ENCODE measurements at regions not wholly inside any gene's neighbourhood (a gene's known extent, or its start where the extent isn't known, plus 50 kb on each side); places are given as distances from the start of the nearest gene placed in this dataset.

GRCh38 chr20:23255106-23255505, 95.5 kb upstream of the NXT1 start:
- no peak for TF ChIP-seq CTCF (IDR thresholded peaks at IDR 0.05; ENCODE audit: insufficient read depth, low read length, poor library complexity, severe bottlenecking)

GRCh38 chr20:23254505-23254904, 96.1 kb upstream of the NXT1 start:
- H3K36me3 ChIP-seq (ENCODE audit: control insufficient read depth, insufficient read depth, low read length): no peaks in the 10 kb centered on the region
- H3K27me3 ChIP-seq (replicated peaks; ENCODE audit: control insufficient read depth, insufficient read depth, low read length): peaks cover under 1% of the 10 kb centered on the region
- TF ChIP-seq CTCF (IDR thresholded peaks at IDR 0.05; ENCODE audit: insufficient read depth, low read length, poor library complexity, severe bottlenecking): no peak
- no peak for DNase-seq (ENCODE audit: extremely low read depth, insufficient read length)
- H3K4me3 ChIP-seq (replicated peaks; ENCODE audit: low read depth, low read length): no peak overlapping the region

More at GRCh38 chr20:23255106-23255505, 95.5 kb upstream of the NXT1 start:
- H3K36me3 ChIP-seq (ENCODE audit: control insufficient read depth, insufficient read depth, low read length): no peaks in the 10 kb centered on the region
- DNase-seq (ENCODE audit: extremely low read depth, insufficient read length): no peak
- H3K4me3 ChIP-seq (replicated peaks; ENCODE audit: low read depth, low read length): no peak overlapping the region
- H3K27me3 ChIP-seq (replicated peaks; ENCODE audit: control insufficient read depth, insufficient read depth, low read length): no peaks in the 10 kb centered on the region; the same call in 1 of the 2 replicates

- DNase-seq (ENCODE audit: extremely low read depth, insufficient read length): no peak
- no peak for TF ChIP-seq CTCF (IDR thresholded peaks at IDR 0.05; ENCODE audit: insufficient read depth, low read length, poor library complexity, severe bottlenecking)
- Histone ChIP-seq H3K27me3 (replicated peaks; ENCODE audit: control insufficient read depth, insufficient read depth, low read length) (peaks cover 2% of the 10 kb centered on the region), H3K36me3 (ENCODE audit: control insufficient read depth, insufficient read depth, low read length) (no peaks in the 10 kb centered on the region), H3K4me3 (replicated peaks; ENCODE audit: low read depth, low read length) (no peak overlapping the region)
Measured at GRCh38 chr20:23254034-23254433, 96.6 kb upstream of the NXT1 start.

GRCh38 chr20:23253524-23253923, 97.1 kb upstream of the NXT1 start:
- no peak for DNase-seq (ENCODE audit: extremely low read depth, insufficient read length)
- no peak overlapping the region for H3K4me3 ChIP-seq (replicated peaks; ENCODE audit: low read depth, low read length)
- H3K27me3 ChIP-seq (replicated peaks; ENCODE audit: control insufficient read depth, insufficient read depth, low read length): peaks cover 2% of the 10 kb centered on the region
- TF ChIP-seq CTCF (IDR thresholded peaks at IDR 0.05; ENCODE audit: insufficient read depth, low read length, poor library complexity, severe bottlenecking): no peak
- H3K36me3 ChIP-seq (ENCODE audit: control insufficient read depth, insufficient read depth, low read length): no peaks in the 10 kb centered on the region

- no peak for TF ChIP-seq CTCF (IDR thresholded peaks at IDR 0.05; ENCODE audit: insufficient read depth, low read length, poor library complexity, severe bottlenecking)
- no peaks in the 10 kb centered on the region for H3K36me3 ChIP-seq (ENCODE audit: control insufficient read depth, insufficient read depth, low read length)
- H3K4me3 ChIP-seq (replicated peaks; ENCODE audit: low read depth, low read length): no peak overlapping the region
- DNase-seq (ENCODE audit: extremely low read depth, insufficient read length): no peak
- H3K27me3 ChIP-seq (replicated peaks; ENCODE audit: control insufficient read depth, insufficient read depth, low read length): peaks cover 2% of the 10 kb centered on the region
Measured at GRCh38 chr20:23251779-23252178, 98.8 kb upstream of the NXT1 start.

- TF ChIP-seq CTCF (IDR thresholded peaks at IDR 0.05; ENCODE audit: insufficient read depth, low read length, poor library complexity, severe bottlenecking): no peak
- Histone ChIP-seq H3K36me3 (ENCODE audit: control insufficient read depth, insufficient read depth, low read length) (no peaks in the 10 kb centered on the region), H3K27me3 (replicated peaks; ENCODE audit: control insufficient read depth, insufficient read depth, low read length) (peaks cover 2% of the 10 kb centered on the region), H3K4me3 (replicated peaks; ENCODE audit: low read depth, low read length) (no peak overlapping the region)
- DNase-seq (ENCODE audit: extremely low read depth, insufficient read length): no peak
Measured at GRCh38 chr20:23249541-23249940, 101.0 kb upstream of the NXT1 start.
